HG03066 (cell line): ENCODE measurements at regions not wholly inside any gene's neighbourhood (a gene's known extent, or its start where the extent isn't known, plus 50 kb on each side); places are given as distances from the start of the nearest gene placed in this dataset.

Source experiments
- ATAC-seq: cut with Tn5 transposase; IDR thresholded peaks from one replicate; pipeline ENCODE4 v1.9.1; 2021; ENCODE audit warnings: low read depth; ENCODE audit not compliant: unreplicated experiment

- ATAC-seq = no peak
Measured at GRCh38 chr18:37930640-37931039, 365.0 kb upstream of the CELF4 start.

- no peak for ATAC-seq
Measured at GRCh38 chr18:37922162-37922561, 356.6 kb upstream of the CELF4 start.

- no peak for ATAC-seq
Measured at GRCh38 chr18:37920865-37921264, 355.3 kb upstream of the CELF4 start.

GRCh38 chr18:37913051-37913450, 347.5 kb upstream of the CELF4 start:
- no peak for ATAC-seq

GRCh38 chr18:37902344-37902743, 336.7 kb upstream of the CELF4 start:
- ATAC-seq = no peak

- no peak for ATAC-seq
Measured at GRCh38 chr18:37900326-37900725, 334.7 kb upstream of the CELF4 start.

- no peak for ATAC-seq
Measured at GRCh38 chr18:37889963-37890362, 324.4 kb upstream of the CELF4 start.

GRCh38 chr18:37874721-37875120, 309.1 kb upstream of the CELF4 start:
- ATAC-seq = no peak

GRCh38 chr18:37873416-37873815, 307.8 kb upstream of the CELF4 start:
- no peak for ATAC-seq

GRCh38 chr18:37872562-37872961, 307.0 kb upstream of the CELF4 start:
- ATAC-seq = no peak

GRCh38 chr18:37871561-37871960, 306.0 kb upstream of the CELF4 start:
- no peak for ATAC-seq

- ATAC-seq = no peak
Measured at GRCh38 chr18:37869051-37869450, 303.5 kb upstream of the CELF4 start.

GRCh38 chr18:37864122-37864521, 298.5 kb upstream of the CELF4 start:
- no peak for ATAC-seq

- no peak for ATAC-seq
Measured at GRCh38 chr18:37861981-37862380, 296.4 kb upstream of the CELF4 start.

GRCh38 chr18:37854396-37854795, 288.8 kb upstream of the CELF4 start:
- no peak for ATAC-seq

GRCh38 chr18:37853706-37854105, 288.1 kb upstream of the CELF4 start:
- ATAC-seq = no peak

GRCh38 chr18:37852464-37852863, 286.9 kb upstream of the CELF4 start:
- ATAC-seq = no peak

GRCh38 chr18:37847544-37847943, 281.9 kb upstream of the CELF4 start:
- no peak for ATAC-seq

- no peak for ATAC-seq
Measured at GRCh38 chr18:37846996-37847395, 281.4 kb upstream of the CELF4 start.

GRCh38 chr18:37845498-37845897, 279.9 kb upstream of the CELF4 start:
- ATAC-seq = no peak

- ATAC-seq = no peak
Measured at GRCh38 chr18:37844209-37844970, 278.8 kb upstream of the CELF4 start.

- no peak for ATAC-seq
Measured at GRCh38 chr18:37838083-37838482, 272.5 kb upstream of the CELF4 start.
